ENCODE measurements at regions not wholly inside any gene's neighbourhood (a gene's known extent, or its start where the extent isn't known, plus 50 kb on each side); places are given as distances from the start of the nearest gene placed in this dataset.

DNA sequence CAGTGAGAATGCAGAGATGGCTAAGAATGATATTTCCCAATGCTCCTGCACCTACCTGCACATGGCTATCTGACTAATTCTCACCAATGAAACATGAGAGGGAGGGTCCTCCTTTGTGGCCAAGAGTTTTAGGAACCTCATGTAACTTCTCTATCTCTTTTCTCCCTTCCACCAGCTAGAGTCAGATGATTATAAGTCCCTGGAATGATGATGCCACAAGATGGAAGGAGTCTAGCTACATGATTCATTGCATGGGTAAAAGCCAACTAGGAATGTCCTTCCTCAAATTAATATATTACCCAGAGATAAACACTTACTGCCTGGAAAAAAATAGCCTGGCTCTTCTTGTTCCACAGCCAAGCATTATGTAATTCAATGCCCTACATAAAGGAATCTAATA, 55.1 kb upstream of the AASS start:
- Mint-ChIP-seq H3K36me3 (ENCODE audit: low read depth) (no peaks in the 10 kb centered on the region), H3K4me3 (no peak overlapping the region), H3K27ac (no peak overlapping the region), H3K9me3 (no peaks in the 10 kb centered on the region), H3K4me1 (ENCODE audit: low read depth) (no peaks in the 10 kb centered on the region), H3K27me3 (no peaks in the 10 kb centered on the region)
- ChIA-PET POLR2A (no interaction called here), CTCF (no interaction called here)
- intact Hi-C loops (cut with micrococcal nuclease): no loop called here
- TF ChIP-seq, protein P1, sequence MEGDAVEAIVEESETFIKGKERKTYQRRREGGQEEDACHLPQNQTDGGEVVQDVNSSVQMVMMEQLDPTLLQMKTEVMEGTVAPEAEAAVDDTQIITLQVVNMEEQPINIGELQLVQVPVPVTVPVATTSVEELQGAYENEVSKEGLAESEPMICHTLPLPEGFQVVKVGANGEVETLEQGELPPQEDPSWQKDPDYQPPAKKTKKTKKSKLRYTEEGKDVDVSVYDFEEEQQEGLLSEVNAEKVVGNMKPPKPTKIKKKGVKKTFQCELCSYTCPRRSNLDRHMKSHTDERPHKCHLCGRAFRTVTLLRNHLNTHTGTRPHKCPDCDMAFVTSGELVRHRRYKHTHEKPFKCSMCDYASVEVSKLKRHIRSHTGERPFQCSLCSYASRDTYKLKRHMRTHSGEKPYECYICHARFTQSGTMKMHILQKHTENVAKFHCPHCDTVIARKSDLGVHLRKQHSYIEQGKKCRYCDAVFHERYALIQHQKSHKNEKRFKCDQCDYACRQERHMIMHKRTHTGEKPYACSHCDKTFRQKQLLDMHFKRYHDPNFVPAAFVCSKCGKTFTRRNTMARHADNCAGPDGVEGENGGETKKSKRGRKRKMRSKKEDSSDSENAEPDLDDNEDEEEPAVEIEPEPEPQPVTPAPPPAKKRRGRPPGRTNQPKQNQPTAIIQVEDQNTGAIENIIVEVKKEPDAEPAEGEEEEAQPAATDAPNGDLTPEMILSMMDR (IDR thresholded peaks at IDR 0.05): no peak
- ATAC-seq: no peak
- no peak for DNase-seq

DNA sequence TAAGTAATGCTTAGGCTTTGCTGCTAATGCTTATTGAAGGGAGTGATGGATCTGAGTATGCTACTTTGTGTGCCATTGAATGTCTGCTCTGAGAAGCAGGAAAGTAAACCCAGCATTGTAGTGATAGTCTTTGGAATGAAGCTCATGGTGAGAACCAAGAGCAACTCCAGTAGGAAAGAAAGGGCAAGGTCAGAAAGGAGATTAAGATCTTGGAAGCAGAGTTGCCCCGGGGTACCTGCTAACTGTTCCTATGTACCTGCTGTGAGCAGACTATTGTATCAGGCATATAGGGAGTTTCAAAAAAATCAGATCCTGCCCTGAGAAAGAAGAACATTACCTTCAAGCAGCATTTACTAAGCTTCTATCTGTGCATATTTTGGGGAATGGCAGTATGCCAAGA, 54.5 kb upstream of the AASS start:
- no peaks in the 10 kb centered on the region for H3K27me3 Mint-ChIP-seq
- TF ChIP-seq, protein P1 (IDR thresholded peaks at IDR 0.05): no peak
- DNase-seq (no peak), ATAC-seq (no peak)
- ChIA-PET CTCF (no interaction called here), POLR2A (no interaction called here)
- H3K36me3 Mint-ChIP-seq (ENCODE audit: low read depth): no peaks in the 10 kb centered on the region
- no peak overlapping the region for H3K27ac Mint-ChIP-seq
- H3K4me3 Mint-ChIP-seq: no peak overlapping the region
- no peaks in the 10 kb centered on the region for H3K4me1 Mint-ChIP-seq (ENCODE audit: low read depth)
- no peaks in the 10 kb centered on the region for H3K9me3 Mint-ChIP-seq
- intact Hi-C loops (cut with micrococcal nuclease): no loop called here
